ENCODE measurements at regions not wholly inside any gene's neighbourhood (a gene's known extent, or its start where the extent isn't known, plus 50 kb on each side); places are given as distances from the start of the nearest gene placed in this dataset.

GRCh38 chr14:82501554-82501953 is 967.9 kb upstream of the SEL1L start:
- CTCF ChIA-PET: no interaction called here
- H3K27me3 Mint-ChIP-seq: no peaks in the 10 kb centered on the region

GRCh38 chr14:82502043-82502442 is 968.4 kb upstream of the SEL1L start:
- Histone ChIP-seq H3K27ac (ENCODE audit: low read depth in 1 of 2, low read length in 2 of 2) (no peak overlapping the region), H3K4me1 (ENCODE audit: insufficient read depth, low read length) (no peaks in the 10 kb centered on the region), H3K9me3 (ENCODE audit: control insufficient read depth in 1 of 2, insufficient read depth in 1 of 2, low read length in 2 of 2) (no peaks in the 10 kb centered on the region), H3K36me3 (ENCODE audit: insufficient read depth, low read length) (no peaks in the 10 kb centered on the region), H3K4me3 (ENCODE audit: low read length) (no peak overlapping the region), H3K27me3 (ENCODE audit: control insufficient read depth in 1 of 2, insufficient read depth in 2 of 2, low read length in 2 of 2) (no peaks in the 10 kb centered on the region)
- intact Hi-C loops (cut with DNase I, micrococcal nuclease): no loop called here
- Mint-ChIP-seq H3K4me3 (no peak overlapping the region), H3K4me1 (ENCODE audit: low read depth) (no peaks in the 10 kb centered on the region), H3K36me3 (ENCODE audit: low read depth) (no peaks in the 10 kb centered on the region), H3K9me3 (peaks cover 7% of the 10 kb centered on the region), H3K27ac (no peak overlapping the region), H3K27me3 (no peaks in the 10 kb centered on the region)
- no peak for TF ChIP-seq CTCF (IDR thresholded peaks at IDR 0.05)
- DNase-seq (no peak), ATAC-seq (ENCODE audit: poor library complexity) (no peak)
- ChIA-PET POLR2A (no interaction called here), CTCF (no interaction called here)

More at GRCh38 chr14:82501554-82501953, 967.9 kb upstream of the SEL1L start:
- Histone ChIP-seq H3K27me3 (ENCODE audit: control insufficient read depth in 1 of 2, insufficient read depth in 2 of 2, low read length in 2 of 2) (no peaks in the 10 kb centered on the region), H3K4me1 (ENCODE audit: insufficient read depth, low read length) (no peaks in the 10 kb centered on the region), H3K4me3 (ENCODE audit: low read length) (no peak overlapping the region), H3K9me3 (ENCODE audit: control insufficient read depth in 1 of 2, insufficient read depth in 1 of 2, low read length in 2 of 2) (no peaks in the 10 kb centered on the region), H3K27ac (ENCODE audit: low read depth in 1 of 2, low read length in 2 of 2) (no peak overlapping the region), H3K36me3 (ENCODE audit: insufficient read depth, low read length) (no peaks in the 10 kb centered on the region)
- Mint-ChIP-seq H3K4me3 (no peak overlapping the region), H3K4me1 (ENCODE audit: low read depth) (no peaks in the 10 kb centered on the region), H3K36me3 (ENCODE audit: low read depth) (no peaks in the 10 kb centered on the region), H3K9me3 (peaks cover 7% of the 10 kb centered on the region), H3K27ac (no peak overlapping the region)
- intact Hi-C loops (cut with DNase I, micrococcal nuclease): no loop called here
- TF ChIP-seq CTCF (IDR thresholded peaks at IDR 0.05): no peak
- no peak for DNase-seq
- POLR2A ChIA-PET: no interaction called here
- no peak for ATAC-seq (ENCODE audit: poor library complexity)

- ChIA-PET CTCF (no interaction called here), POLR2A (no interaction called here)
- no peak overlapping the region for H3K27ac ChIP-seq (ENCODE audit: low read depth in 1 of 2, low read length in 2 of 2)
- no peak for DNase-seq
- H3K36me3 ChIP-seq (ENCODE audit: insufficient read depth, low read length): no peaks in the 10 kb centered on the region
- H3K4me3 Mint-ChIP-seq: no peak overlapping the region
- no peaks in the 10 kb centered on the region for H3K36me3 Mint-ChIP-seq (ENCODE audit: low read depth)
- H3K4me1 Mint-ChIP-seq (ENCODE audit: low read depth): no peaks in the 10 kb centered on the region
- H3K4me3 ChIP-seq (ENCODE audit: low read length): no peak overlapping the region
- H3K4me1 ChIP-seq (ENCODE audit: insufficient read depth, low read length): no peaks in the 10 kb centered on the region
- ATAC-seq (ENCODE audit: poor library complexity): no peak
- no peaks in the 10 kb centered on the region for H3K9me3 ChIP-seq (ENCODE audit: control insufficient read depth in 1 of 2, insufficient read depth in 1 of 2, low read length in 2 of 2)
- TF ChIP-seq CTCF (IDR thresholded peaks at IDR 0.05): no peak
- intact Hi-C loops (cut with DNase I, micrococcal nuclease): no loop called here
- no peaks in the 10 kb centered on the region for H3K27me3 Mint-ChIP-seq
- H3K9me3 Mint-ChIP-seq: peaks cover 7% of the 10 kb centered on the region
- no peaks in the 10 kb centered on the region for H3K27me3 ChIP-seq (ENCODE audit: control insufficient read depth in 1 of 2, insufficient read depth in 2 of 2, low read length in 2 of 2)
- H3K27ac Mint-ChIP-seq: no peak overlapping the region
Observed at GRCh38 chr14:82504894-82505293, 971.2 kb upstream of the SEL1L start.

Measured in CD4-positive, alpha-beta T cell (primary cell).